Kidney (tissue), 13 donors: ENCODE measurements at regions not wholly inside any gene's neighbourhood (a gene's known extent, or its start where the extent isn't known, plus 50 kb on each side); places are given as distances from the start of the nearest gene placed in this dataset.

Experiments used
- DNase-seq, 5 donors: peaks; one replicate each; pipeline ENCODE4 v3.0.0-alpha.2; 2013 to 2020
- FAIRE-seq: peaks from 2 replicates; lab custom pipeline; 2012; peaks lifted over from hg19 to GRCh38; lab: Jason Lieb, UNC
- H3K27ac ChIP-seq, 2 donors: one replicate each; pipeline ENCODE4 v1.7.0; 2013; ENCODE audit warnings: low read depth in 2 of 2, low read length in 2 of 2, inconsistent platforms in 1 of 2
- H3K27me3 ChIP-seq: one replicate; pipeline ENCODE4 v1.7.1; 2013; ENCODE audit warnings: low read length, inconsistent platforms; ENCODE audit not compliant: control insufficient read depth, insufficient read depth
- H3K36me3 ChIP-seq, 3 donors: one replicate each; pipeline versions ENCODE4 v1.7.0 to v1.7.1; 2013; ENCODE audit warnings: low read length in 3 of 3, control low read depth in 1 of 3, inconsistent platforms in 1 of 3; ENCODE audit not compliant: insufficient read depth in 3 of 3, control insufficient read depth in 2 of 3
- H3K4me1 ChIP-seq, 3 donors: one replicate each; pipeline versions ENCODE4 v1.7.0 to v1.7.1; 2013; ENCODE audit warnings: low read length in 3 of 3, inconsistent platforms in 1 of 3, low read depth in 1 of 3; ENCODE audit not compliant: control insufficient read depth in 2 of 3, insufficient read depth in 2 of 3
- H3K4me3 ChIP-seq, 3 donors: one replicate each; pipeline versions ENCODE4 v1.7.0 to v1.8.1; 2013; ENCODE audit warnings: low read length in 3 of 3, control low read depth in 1 of 3, inconsistent platforms in 1 of 3
- H3K9ac ChIP-seq, 3 donors: one replicate each; pipeline versions ENCODE4 v1.7.0 to v1.7.1; 2013; ENCODE audit warnings: low read length in 3 of 3, control low read depth in 1 of 3, inconsistent platforms in 1 of 3
- H3K9me3 ChIP-seq, 3 donors: one replicate each; pipeline versions ENCODE4 v1.7.0 to v1.7.1; 2013; ENCODE audit warnings: low read length in 3 of 3, control low read depth in 1 of 3, inconsistent platforms in 1 of 3; ENCODE audit not compliant: control insufficient read depth in 2 of 3, insufficient read depth in 1 of 3
- CTCF ChIP-seq: IDR thresholded peaks from 3 replicates; pipeline ENCODE4 v1.5.1; 2012; ENCODE audit warnings: mild to moderate bottlenecking, moderate library complexity, borderline replicate concordance; ENCODE audit not compliant: insufficient read depth; ENCODE audit errors: extremely low read depth
- intact Hi-C: fragments of 100-400 bp; cut with DNase I; formaldehyde crosslinking; loops from one replicate; pipeline ENCODE4 v1.11.1; 2022
- donor health status: control.
- donor health status: control.
- donor health status: control.
- donor health status: control.
- donor health status: control.
- donor health status: DM: yes; HTN: yes; CAD: no.
- donor health status: Normal renal cell carcinoma (clear cell type).

GRCh38 chrX:81489987-81490386 is 288.1 kb downstream of the SH3BGRL start:
- intact Hi-C loops, result no loop called here
- Histone ChIP-seq H3K27me3 (no peaks in the 10 kb centered on the region), H3K27ac (no peak overlapping the region), H3K4me3 (no peak overlapping the region), H3K9ac (no peak overlapping the region), H3K4me1 (no peaks in the 10 kb centered on the region), H3K9me3 (no peaks in the 10 kb centered on the region), H3K36me3 (no peaks in the 10 kb centered on the region)
- no peak for TF ChIP-seq CTCF
- FAIRE-seq (peak; percentile 95), DNase-seq (peak in 1 of 5 donors; percentile 0)

GRCh38 chrX:81527881-81528440 is 326.1 kb downstream of the SH3BGRL start:
- no peaks in the 10 kb centered on the region for H3K4me1 ChIP-seq
- H3K27ac ChIP-seq, result no peak overlapping the region
- TF ChIP-seq CTCF, result no peak
- no peak overlapping the region for H3K4me3 ChIP-seq
- DNase-seq (no peak), FAIRE-seq (no peak)
- intact Hi-C loops, result no loop called here
- no peak overlapping the region for H3K9ac ChIP-seq
- H3K36me3 ChIP-seq, result no peaks in the 10 kb centered on the region
- H3K27me3 ChIP-seq, result no peaks in the 10 kb centered on the region
- no peaks in the 10 kb centered on the region for H3K9me3 ChIP-seq

GRCh38 chrX:81537723-81538122 is 335.8 kb downstream of the SH3BGRL start:
- no peak for TF ChIP-seq CTCF
- no peaks in the 10 kb centered on the region for H3K4me1 ChIP-seq
- H3K27me3 ChIP-seq, result no peaks in the 10 kb centered on the region
- DNase-seq, result no peak
- no peak overlapping the region for H3K4me3 ChIP-seq
- H3K27ac ChIP-seq, result no peak overlapping the region
- H3K9me3 ChIP-seq, result no peaks in the 10 kb centered on the region
- intact Hi-C loops, result no loop called here
- H3K9ac ChIP-seq, result no peak overlapping the region
- H3K36me3 ChIP-seq, result no peaks in the 10 kb centered on the region
- no peak for FAIRE-seq

- intact Hi-C loops, result no loop called here
- TF ChIP-seq CTCF, result no peak
- no peak overlapping the region for H3K27ac ChIP-seq
- FAIRE-seq (no peak), DNase-seq (no peak)
- H3K4me3 ChIP-seq, result no peak overlapping the region
- no peak overlapping the region for H3K9ac ChIP-seq
- no peaks in the 10 kb centered on the region for H3K9me3 ChIP-seq
- no peaks in the 10 kb centered on the region for H3K36me3 ChIP-seq
- no peaks in the 10 kb centered on the region for H3K27me3 ChIP-seq
- H3K4me1 ChIP-seq, result no peaks in the 10 kb centered on the region
Measured at GRCh38 chrX:81542255-81542654, 340.4 kb downstream of the SH3BGRL start.
